Prostate gland (tissue), 2 donors: ENCODE measurements at regions not wholly inside any gene's neighbourhood (a gene's known extent, or its start where the extent isn't known, plus 50 kb on each side); places are given as distances from the start of the nearest gene placed in this dataset.

ENCODE experiments used
- POLR2A ChIP-seq: fragments of 450-650 bp; IDR thresholded peaks from one replicate; pipeline ENCODE4 v1.6.1; 2016; ENCODE audit warnings: antibody characterized with exemption, mild to moderate bottlenecking
- TF ChIP-seq, protein P1 (sequence below), 4 experiments: fragments of 200-600 bp in 2 of 4; fragments of 450-650 bp in 2 of 4; sonication (generic) in 2 of 4; IDR thresholded peaks; 1 replicate in 3 of 4; 2 replicates in 1 of 4; pipeline ENCODE4 v1.5.1; 2016 to 2019; ENCODE audit warnings: antibody characterized with exemption in 4 of 4, mild to moderate bottlenecking in 2 of 4, moderate library complexity in 2 of 4

DNA sequence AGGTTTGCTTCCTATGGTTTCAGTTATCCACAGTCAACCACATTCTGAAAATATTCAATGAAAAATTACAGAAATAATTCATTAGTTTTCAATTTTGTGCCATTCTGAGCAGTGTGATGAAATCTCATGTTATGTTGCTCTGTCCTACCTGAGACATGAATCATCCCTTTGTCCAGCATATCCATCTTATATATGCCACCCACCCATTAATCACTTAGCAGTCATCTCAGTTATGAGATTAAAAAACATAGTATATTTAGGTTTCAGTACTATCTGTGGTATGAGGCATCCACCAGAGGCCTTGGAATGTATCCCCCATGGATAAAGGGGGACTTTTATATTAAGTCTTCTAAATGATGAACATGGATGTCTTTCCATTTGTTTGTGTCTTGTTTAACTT lies 64.7 kb upstream of the PROK2 start:
- TF ChIP-seq, protein P1, sequence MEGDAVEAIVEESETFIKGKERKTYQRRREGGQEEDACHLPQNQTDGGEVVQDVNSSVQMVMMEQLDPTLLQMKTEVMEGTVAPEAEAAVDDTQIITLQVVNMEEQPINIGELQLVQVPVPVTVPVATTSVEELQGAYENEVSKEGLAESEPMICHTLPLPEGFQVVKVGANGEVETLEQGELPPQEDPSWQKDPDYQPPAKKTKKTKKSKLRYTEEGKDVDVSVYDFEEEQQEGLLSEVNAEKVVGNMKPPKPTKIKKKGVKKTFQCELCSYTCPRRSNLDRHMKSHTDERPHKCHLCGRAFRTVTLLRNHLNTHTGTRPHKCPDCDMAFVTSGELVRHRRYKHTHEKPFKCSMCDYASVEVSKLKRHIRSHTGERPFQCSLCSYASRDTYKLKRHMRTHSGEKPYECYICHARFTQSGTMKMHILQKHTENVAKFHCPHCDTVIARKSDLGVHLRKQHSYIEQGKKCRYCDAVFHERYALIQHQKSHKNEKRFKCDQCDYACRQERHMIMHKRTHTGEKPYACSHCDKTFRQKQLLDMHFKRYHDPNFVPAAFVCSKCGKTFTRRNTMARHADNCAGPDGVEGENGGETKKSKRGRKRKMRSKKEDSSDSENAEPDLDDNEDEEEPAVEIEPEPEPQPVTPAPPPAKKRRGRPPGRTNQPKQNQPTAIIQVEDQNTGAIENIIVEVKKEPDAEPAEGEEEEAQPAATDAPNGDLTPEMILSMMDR (IDR thresholded peaks at IDR 0.05), result no peak
- no peak for TF ChIP-seq POLR2A
